Liver (tissue), 3 donors: ENCODE measurements at regions not wholly inside any gene's neighbourhood (a gene's known extent, or its start where the extent isn't known, plus 50 kb on each side); places are given as distances from the start of the nearest gene placed in this dataset.

Experiments
- ATF3 ChIP-seq: IDR thresholded peaks from 2 replicates; pipeline ENCODE4 v1.6.1; 2016; ENCODE audit warnings: antibody characterized with exemption
- CTCF ChIP-seq: fragments of 150-350 bp; IDR thresholded peaks from 2 replicates; pipeline ENCODE4 v1.5.1; 2017; ENCODE audit warnings: improper control_type of control experiment, low read depth, low read length; ENCODE audit not compliant: missing input control
- donor health status: healthy.
- donor health status: healthy.

GRCh38 chr5:121741156-121741555, 110.5 kb upstream of the FTMT start:
- TF ChIP-seq CTCF (no peak), ATF3 (no peak)
